HFF-Myc (cell line): ENCODE measurements at regions not wholly inside any gene's neighbourhood (a gene's known extent, or its start where the extent isn't known, plus 50 kb on each side); places are given as distances from the start of the nearest gene placed in this dataset.

Source experiments
- DNase-seq: peaks from one replicate; pipeline ENCODE4 v3.0.0-alpha.2; 2011; ENCODE audit warnings: low read depth; ENCODE audit errors: extremely low read depth
- H3K4me3 ChIP-seq: replicated peaks from 2 replicates; pipeline ENCODE4 v1.5.1; 2011; ENCODE audit warnings: low read depth, mild to moderate bottlenecking, control low read depth, low read length
- CTCF ChIP-seq: IDR thresholded peaks from 2 replicates; pipeline ENCODE4 v1.5.1; 2012; ENCODE audit warnings: mild to moderate bottlenecking, low read depth, low read length, control low read depth; ENCODE audit errors: missing control alignments

GRCh38 chr6:137588472-137588871 is 94.3 kb upstream of the OLIG3 start:
- no peak for DNase-seq
- H3K4me3 ChIP-seq: no peak overlapping the region
- no peak for TF ChIP-seq CTCF

- DNase-seq: peak; percentile 10
- no peak overlapping the region for H3K4me3 ChIP-seq
- TF ChIP-seq CTCF: peak; percentile 57
These were observed 95.1 kb upstream of the OLIG3 start for GRCh38 chr6:137589067-137589848.

- no peak for TF ChIP-seq CTCF
- no peak for DNase-seq
- no peak overlapping the region for H3K4me3 ChIP-seq
These were observed 96.5 kb upstream of the OLIG3 start for GRCh38 chr6:137590684-137591083.

GRCh38 chr6:137601471-137601870 is 107.3 kb upstream of the OLIG3 start:
- H3K4me3 ChIP-seq: no peak overlapping the region
- no peak for TF ChIP-seq CTCF
- no peak for DNase-seq

- DNase-seq: no peak
- H3K4me3 ChIP-seq: no peak overlapping the region
- TF ChIP-seq CTCF: no peak
These were observed 108.4 kb upstream of the OLIG3 start for GRCh38 chr6:137602313-137603197.

- H3K4me3 ChIP-seq: no peak overlapping the region
- no peak for DNase-seq
- TF ChIP-seq CTCF: no peak
These were observed 116.5 kb upstream of the OLIG3 start for GRCh38 chr6:137610702-137611101.
